HCT116 (cell line): ENCODE measurements at regions not wholly inside any gene's neighbourhood (a gene's known extent, or its start where the extent isn't known, plus 50 kb on each side); places are given as distances from the start of the nearest gene placed in this dataset.

Experiments
- CTCF ChIP-seq, 3 experiments: fragments of 200-600 bp in 1 of 3; sonication (generic) in 1 of 3; IDR thresholded peaks in 2 of 3; conservative IDR thresholded peaks in 1 of 3; 2 replicates each; pipeline ENCODE4 v1.5.1; 2012 to 2017; ENCODE audit warnings: low read depth in 2 of 3, low read length in 2 of 3, antibody characterized with exemption in 1 of 3, borderline replicate concordance in 1 of 3, control low read depth in 1 of 3, mild to moderate bottlenecking in 1 of 3, mixed read lengths in 1 of 3, mixed run types in 1 of 3, moderate library complexity in 1 of 3; ENCODE audit not compliant: insufficient read depth in 1 of 3
- FOSL1 ChIP-seq: IDR thresholded peaks from 2 replicates; pipeline ENCODE4 v1.6.1; 2012; ENCODE audit warnings: low read depth
- JUND ChIP-seq: IDR thresholded peaks from 2 replicates; pipeline ENCODE4 v1.6.1; 2012
- POLR2AphosphoS5 ChIP-seq: IDR thresholded peaks from 2 replicates; pipeline ENCODE4 v1.6.1; 2011; ENCODE audit warnings: mild to moderate bottlenecking, low read depth, low read length, moderate library complexity
- RAD21 ChIP-seq: IDR thresholded peaks from 2 replicates; pipeline ENCODE4 v1.6.1; 2012; ENCODE audit warnings: low read depth, mild to moderate bottlenecking
- REST ChIP-seq: IDR thresholded peaks from 2 replicates; pipeline ENCODE4 v1.6.1; 2012; ENCODE audit warnings: low read depth
- SIN3A ChIP-seq: IDR thresholded peaks from 2 replicates; pipeline ENCODE4 v1.6.1; 2012; ENCODE audit warnings: low read depth
- SP1 ChIP-seq: IDR thresholded peaks from 2 replicates; pipeline ENCODE4 v1.6.1; 2012; ENCODE audit warnings: low read depth
- SRF ChIP-seq: IDR thresholded peaks from 2 replicates; pipeline ENCODE4 v1.6.1; 2012; ENCODE audit warnings: low read depth
- TCF7L2 ChIP-seq: IDR thresholded peaks from 2 replicates; pipeline ENCODE4 v1.7.0; 2011; ENCODE audit warnings: borderline replicate concordance, inconsistent platforms; ENCODE audit not compliant: insufficient read depth, insufficient read length; ENCODE audit errors: extremely low read depth

GRCh38 chr13:59342400-59342799 lies 821.3 kb downstream of the DIAPH3 start:
- TF ChIP-seq JUND (no peak), FOSL1 (no peak), REST (no peak), POLR2AphosphoS5 (no peak), SIN3A (no peak), TCF7L2 (no peak), SP1 (no peak), CTCF (IDR thresholded peaks at IDR 0.05 in 2 of 3, conservative IDR thresholded peaks at IDR 0.05 in 1 of 3; ENCODE audit: borderline replicate concordance in 1 of 3, insufficient read depth in 1 of 3, low read depth in 2 of 3, low read length in 2 of 3) (no peak), SRF (no peak), RAD21 (no peak)
